ENCODE measurements at regions not wholly inside any gene's neighbourhood (a gene's known extent, or its start where the extent isn't known, plus 50 kb on each side); places are given as distances from the start of the nearest gene placed in this dataset.
"Not testable (repeated sequence)": the region's sequence is repeated elsewhere in the genome, so short reads cannot be mapped to it uniquely, and the experiment has no call there.

DNA sequence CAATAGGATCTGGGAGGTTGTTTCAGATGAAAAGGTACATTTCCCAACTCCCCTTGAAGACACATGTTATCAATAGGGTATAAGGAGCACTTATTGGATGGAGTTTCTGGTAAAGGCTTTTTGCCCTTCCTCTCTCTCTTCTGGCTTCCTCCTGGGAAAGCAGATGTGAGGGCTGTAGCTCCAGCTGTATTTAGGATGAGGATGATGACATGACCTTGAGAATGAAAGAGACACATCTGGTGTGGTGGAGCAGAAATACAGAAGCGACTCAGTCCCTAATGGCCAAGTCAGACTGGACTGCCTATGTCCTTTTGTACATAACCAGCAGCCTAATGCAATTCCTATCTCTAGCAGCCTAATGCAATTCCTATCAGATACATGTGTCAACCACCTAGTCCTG is 100.9 kb upstream of the NXPH2 start:
- no peaks in the 10 kb centered on the region for H4K20me1 ChIP-seq (ENCODE audit: insufficient read depth, low read length)
- no peak overlapping the region for H2AFZ ChIP-seq (ENCODE audit: low read depth, low read length)
- H3K9me3 ChIP-seq (ENCODE audit: insufficient read depth, low read length), result no peaks in the 10 kb centered on the region
- no peak overlapping the region for H3K9ac ChIP-seq (ENCODE audit: low read length)
- no peak overlapping the region for H3K4me3 ChIP-seq (ENCODE audit: low read length)
- H3K79me2 ChIP-seq (ENCODE audit: low read length), result no peaks in the 10 kb centered on the region
- peaks cover 5% of the 10 kb centered on the region; the same call in 1 of the 2 replicates for H3K4me1 ChIP-seq (ENCODE audit: low read length)
- no peaks in the 10 kb centered on the region for H3K36me3 ChIP-seq (replicated peaks; ENCODE audit: low read depth, low read length)
- no peaks in the 10 kb centered on the region for H3K27me3 ChIP-seq (ENCODE audit: low read depth, low read length)
- TF ChIP-seq EZH2phosphoT487 (IDR thresholded peaks at IDR 0.05; ENCODE audit: low read depth) (no peak), CTCF (IDR thresholded peaks at IDR 0.05; ENCODE audit: low read depth, low read length) (no peak)
- H3K27ac ChIP-seq (ENCODE audit: low read length), result no peak overlapping the region
- no peak overlapping the region for H3K4me2 ChIP-seq (ENCODE audit: low read length)

- Histone ChIP-seq H2AFZ (ENCODE audit: low read depth, low read length) (no peak overlapping the region), H3K27me3 (ENCODE audit: low read depth, low read length) (no peaks in the 10 kb centered on the region), H3K4me1 (ENCODE audit: low read length) (peaks cover 2% of the 10 kb centered on the region; the same call in 1 of the 2 replicates), H3K36me3 (replicated peaks; ENCODE audit: low read depth, low read length) (no peaks in the 10 kb centered on the region), H3K4me3 (ENCODE audit: low read length) (no peak overlapping the region), H3K9ac (ENCODE audit: low read length) (no peak overlapping the region), H3K9me3 (ENCODE audit: insufficient read depth, low read length) (no peaks in the 10 kb centered on the region), H3K79me2 (ENCODE audit: low read length) (no peaks in the 10 kb centered on the region), H3K27ac (ENCODE audit: low read length) (no peak overlapping the region), H4K20me1 (ENCODE audit: insufficient read depth, low read length) (no peaks in the 10 kb centered on the region), H3K4me2 (ENCODE audit: low read length) (no peak overlapping the region)
- TF ChIP-seq EZH2phosphoT487 (IDR thresholded peaks at IDR 0.05; ENCODE audit: low read depth) (no peak), CTCF (IDR thresholded peaks at IDR 0.05; ENCODE audit: low read depth, low read length) (no peak)
Observed at GRCh38 chr2:138879931-138880330, 99.7 kb upstream of the NXPH2 start.

GRCh38 chr2:138877421-138877820 is 97.2 kb upstream of the NXPH2 start:
- no peak overlapping the region for H3K4me2 ChIP-seq (ENCODE audit: low read length)
- no peak overlapping the region for H3K4me3 ChIP-seq (ENCODE audit: low read length)
- no peak overlapping the region for H3K9ac ChIP-seq (ENCODE audit: low read length)
- no peaks in the 10 kb centered on the region for H3K79me2 ChIP-seq (ENCODE audit: low read length)
- no peaks in the 10 kb centered on the region for H4K20me1 ChIP-seq (ENCODE audit: insufficient read depth, low read length)
- no peaks in the 10 kb centered on the region for H3K9me3 ChIP-seq (ENCODE audit: insufficient read depth, low read length)
- no peaks in the 10 kb centered on the region for H3K27me3 ChIP-seq (ENCODE audit: low read depth, low read length)
- no peak for TF ChIP-seq CTCF (IDR thresholded peaks at IDR 0.05; ENCODE audit: low read depth, low read length)
- TF ChIP-seq EZH2phosphoT487 (IDR thresholded peaks at IDR 0.05; ENCODE audit: low read depth), result no peak
- no peak overlapping the region for H2AFZ ChIP-seq (ENCODE audit: low read depth, low read length)
- no peaks in the 10 kb centered on the region for H3K36me3 ChIP-seq (replicated peaks; ENCODE audit: low read depth, low read length)
- no peaks in the 10 kb centered on the region for H3K4me1 ChIP-seq (ENCODE audit: low read length)
- no peak overlapping the region for H3K27ac ChIP-seq (ENCODE audit: low read length)

DNA sequence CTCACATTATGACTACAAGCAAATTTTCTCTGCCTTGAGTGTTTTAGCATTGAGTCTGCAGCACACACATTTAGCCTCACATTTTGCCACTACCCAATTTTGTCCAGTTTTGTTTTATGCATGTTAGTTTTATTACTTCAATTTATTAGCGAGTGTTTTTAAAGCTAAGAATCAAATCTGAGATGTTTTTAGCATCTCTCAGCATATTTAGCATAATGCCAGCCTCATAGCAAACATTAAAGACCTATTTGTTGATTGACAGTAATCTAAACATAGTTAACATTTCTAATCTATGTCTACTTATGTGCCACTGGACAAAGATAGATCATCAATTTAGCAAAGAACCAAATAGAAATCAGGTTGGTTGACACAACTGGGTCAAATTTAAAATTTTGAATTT is 94.1 kb upstream of the NXPH2 start:
- Histone ChIP-seq H3K27me3 (ENCODE audit: low read depth, low read length) (no peaks in the 10 kb centered on the region), H3K36me3 (replicated peaks; ENCODE audit: low read depth, low read length) (no peaks in the 10 kb centered on the region), H3K27ac (ENCODE audit: low read length) (no peak overlapping the region), H3K4me3 (ENCODE audit: low read length) (no peak overlapping the region), H3K4me1 (ENCODE audit: low read length) (no peaks in the 10 kb centered on the region), H2AFZ (ENCODE audit: low read depth, low read length) (no peak overlapping the region), H3K9me3 (ENCODE audit: insufficient read depth, low read length) (no peaks in the 10 kb centered on the region), H3K4me2 (ENCODE audit: low read length) (no peak overlapping the region), H4K20me1 (ENCODE audit: insufficient read depth, low read length) (no peaks in the 10 kb centered on the region), H3K9ac (ENCODE audit: low read length) (no peak overlapping the region), H3K79me2 (ENCODE audit: low read length) (no peaks in the 10 kb centered on the region)
- TF ChIP-seq EZH2phosphoT487 (IDR thresholded peaks at IDR 0.05; ENCODE audit: low read depth), result no peak
- no peak for TF ChIP-seq CTCF (IDR thresholded peaks at IDR 0.05; ENCODE audit: low read depth, low read length)

DNA sequence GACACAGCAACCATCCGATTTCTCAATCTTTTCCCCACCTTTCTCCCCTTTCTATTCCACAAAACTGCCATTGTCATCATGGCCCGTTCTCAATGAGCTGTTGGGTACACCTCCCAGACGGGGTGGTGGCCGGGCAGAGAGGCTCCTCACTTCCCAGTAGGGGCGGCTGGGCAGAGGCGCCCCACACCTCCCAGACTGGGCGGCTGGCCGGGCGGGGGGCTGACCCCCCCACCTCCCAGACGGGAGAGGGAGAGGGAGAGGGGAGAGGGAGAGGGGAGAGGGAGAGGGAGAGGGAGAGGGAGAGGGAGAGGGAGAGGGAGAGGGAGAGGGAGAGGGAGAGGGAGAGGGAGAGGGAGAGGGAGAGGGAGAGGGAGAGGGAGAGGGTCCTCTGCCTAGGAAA is 91.9 kb upstream of the NXPH2 start:
- H3K27me3 ChIP-seq (ENCODE audit: low read depth, low read length); H3K9ac ChIP-seq (ENCODE audit: low read length); H3K9me3 ChIP-seq (ENCODE audit: insufficient read depth, low read length); H3K27ac ChIP-seq (ENCODE audit: low read length); H3K4me3 ChIP-seq (ENCODE audit: low read length); H2AFZ ChIP-seq (ENCODE audit: low read depth, low read length); H4K20me1 ChIP-seq (ENCODE audit: insufficient read depth, low read length); H3K79me2 ChIP-seq (ENCODE audit: low read length); H3K4me1 ChIP-seq (ENCODE audit: low read length); H3K4me2 ChIP-seq (ENCODE audit: low read length); H3K36me3 ChIP-seq (replicated peaks; ENCODE audit: low read depth, low read length): not testable (repeated sequence)

Measured in OCI-LY3 (cell line).